ENCODE measurements at regions not wholly inside any gene's neighbourhood (a gene's known extent, or its start where the extent isn't known, plus 50 kb on each side); places are given as distances from the start of the nearest gene placed in this dataset.

- DNase-seq (ENCODE audit: low read depth), result no peak
Measured at GRCh38 chr13:40457929-40458719, 208.3 kb downstream of the FOXO1 start.

DNA sequence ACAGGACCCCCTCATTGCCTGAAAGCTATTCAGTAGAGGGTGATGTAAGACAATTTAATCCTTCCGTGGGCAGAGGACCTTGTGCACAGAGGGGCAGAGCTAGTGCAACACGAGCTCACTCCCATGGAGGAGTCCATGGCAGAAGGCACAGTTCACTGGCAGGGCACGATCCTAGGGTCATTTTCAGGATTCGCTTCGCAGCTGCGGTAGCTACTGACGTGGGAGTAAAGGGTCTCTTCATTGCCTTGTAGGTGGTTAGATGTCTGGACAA is 207.8 kb downstream of the FOXO1 start:
- DNase-seq (ENCODE audit: low read depth), result no peak
- no peak for TF ChIP-seq CTCF (conservative IDR thresholded peaks at IDR 0.05; ENCODE audit: low read length)
- no peak overlapping the region for H3K4me3 ChIP-seq (ENCODE audit: low read length)

More at GRCh38 chr13:40457929-40458719, 208.3 kb downstream of the FOXO1 start:
- no peak overlapping the region for H3K4me3 ChIP-seq (ENCODE audit: low read length)
- no peak for TF ChIP-seq CTCF (conservative IDR thresholded peaks at IDR 0.05; ENCODE audit: low read length)

DNA sequence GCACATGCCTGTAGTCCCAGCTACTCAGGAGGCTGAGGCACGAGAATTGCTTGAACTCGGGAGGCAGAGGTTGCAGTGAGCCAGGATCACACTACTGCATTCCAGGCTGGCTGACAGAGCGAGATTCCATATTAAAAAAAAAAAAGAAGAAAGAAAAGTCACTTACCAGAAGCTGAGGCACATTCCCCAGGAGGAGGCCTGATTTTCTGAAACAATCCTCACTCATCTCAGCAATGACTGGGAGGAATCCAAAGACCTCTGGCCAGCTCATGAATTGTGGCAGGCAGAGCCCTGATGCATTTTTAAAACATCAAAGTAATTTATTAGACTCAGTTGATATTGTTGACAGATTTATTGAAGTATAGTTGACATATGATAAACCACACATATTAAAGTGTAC is 206.3 kb downstream of the FOXO1 start:
- DNase-seq (ENCODE audit: low read depth), result peak; percentile 37
- no peak for TF ChIP-seq CTCF (conservative IDR thresholded peaks at IDR 0.05; ENCODE audit: low read length)
- no peak overlapping the region for H3K4me3 ChIP-seq (ENCODE audit: low read length)

DNA sequence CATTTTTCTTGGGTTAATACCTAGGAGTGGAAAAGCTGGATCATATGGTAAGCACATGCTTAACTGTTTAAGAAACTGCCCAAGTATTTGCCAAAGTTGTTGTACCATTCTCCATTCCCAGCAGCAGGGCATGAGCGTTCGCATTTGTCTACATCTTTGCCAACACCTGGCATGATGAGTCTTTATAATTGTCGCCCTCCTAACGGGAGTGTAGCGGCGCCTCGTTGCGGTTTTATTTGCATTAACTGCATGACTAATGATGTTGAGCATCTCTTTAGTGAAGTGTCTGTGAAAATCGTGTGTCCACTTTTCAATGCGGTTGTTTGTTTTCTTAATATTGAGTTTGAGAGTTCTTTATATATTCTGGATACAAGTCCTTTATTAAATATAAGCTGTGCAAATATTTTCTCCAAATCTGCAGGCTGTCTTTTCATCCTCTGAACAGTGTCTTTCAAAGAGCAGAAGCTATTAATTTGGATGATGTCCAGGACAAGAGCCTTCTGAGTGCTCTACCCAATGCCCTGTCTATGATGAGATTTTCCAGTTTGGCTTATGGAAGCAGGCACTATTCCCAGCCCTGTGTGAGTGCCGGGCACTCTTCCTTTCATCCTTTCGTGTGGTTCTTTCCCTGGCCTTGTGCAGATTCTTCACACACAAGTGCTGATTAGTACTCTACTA is 202.0 kb downstream of the FOXO1 start:
- no peak for DNase-seq (ENCODE audit: low read depth)
- TF ChIP-seq CTCF (conservative IDR thresholded peaks at IDR 0.05; ENCODE audit: low read length), result no peak
- H3K4me3 ChIP-seq (ENCODE audit: low read length), result no peak overlapping the region

DNA sequence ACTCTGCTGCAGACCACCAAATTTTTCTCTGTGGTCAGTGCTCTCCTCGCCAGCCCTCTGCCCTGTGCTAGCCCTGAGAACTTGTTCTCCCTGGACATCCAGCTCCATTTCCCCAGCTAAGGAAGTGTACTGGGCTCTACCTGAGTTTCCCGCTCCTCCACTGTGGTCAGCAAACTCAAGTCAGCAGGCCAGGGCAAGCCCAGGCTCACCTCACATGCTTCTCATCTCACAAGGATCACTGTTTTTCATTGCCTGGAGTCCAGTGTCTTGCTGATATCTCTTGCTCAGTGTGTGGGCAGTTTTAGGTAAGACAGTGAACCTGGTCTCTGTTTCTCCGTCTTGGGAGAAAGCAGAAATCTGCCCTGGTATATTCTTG is 201.4 kb downstream of the FOXO1 start:
- DNase-seq (ENCODE audit: low read depth), result no peak
- no peak for TF ChIP-seq CTCF (conservative IDR thresholded peaks at IDR 0.05; ENCODE audit: low read length)
- no peak overlapping the region for H3K4me3 ChIP-seq (ENCODE audit: low read length)

DNA sequence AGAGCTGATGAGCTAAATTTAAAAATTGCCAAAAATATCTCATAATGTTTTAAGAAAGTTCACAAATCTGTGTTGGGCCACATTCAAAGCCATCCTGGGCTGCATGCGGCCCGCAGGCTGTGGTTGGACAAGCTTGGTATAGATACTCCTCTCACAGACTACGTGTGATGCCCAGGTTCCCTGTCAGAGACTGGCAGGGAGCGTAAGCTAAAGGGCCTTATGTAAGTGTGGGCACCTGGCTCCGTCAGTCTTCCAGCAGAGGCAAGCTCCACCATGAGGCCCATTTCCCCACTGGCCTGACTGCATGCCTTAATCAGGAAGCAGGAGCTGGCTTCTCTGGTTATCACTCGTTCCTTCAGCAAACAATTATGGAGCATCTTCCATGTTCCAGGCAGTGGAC is 200.2 kb downstream of the FOXO1 start:
- no peak for DNase-seq (ENCODE audit: low read depth)
- H3K4me3 ChIP-seq (ENCODE audit: low read length), result no peak overlapping the region
- TF ChIP-seq CTCF (conservative IDR thresholded peaks at IDR 0.05; ENCODE audit: low read length), result no peak

DNA sequence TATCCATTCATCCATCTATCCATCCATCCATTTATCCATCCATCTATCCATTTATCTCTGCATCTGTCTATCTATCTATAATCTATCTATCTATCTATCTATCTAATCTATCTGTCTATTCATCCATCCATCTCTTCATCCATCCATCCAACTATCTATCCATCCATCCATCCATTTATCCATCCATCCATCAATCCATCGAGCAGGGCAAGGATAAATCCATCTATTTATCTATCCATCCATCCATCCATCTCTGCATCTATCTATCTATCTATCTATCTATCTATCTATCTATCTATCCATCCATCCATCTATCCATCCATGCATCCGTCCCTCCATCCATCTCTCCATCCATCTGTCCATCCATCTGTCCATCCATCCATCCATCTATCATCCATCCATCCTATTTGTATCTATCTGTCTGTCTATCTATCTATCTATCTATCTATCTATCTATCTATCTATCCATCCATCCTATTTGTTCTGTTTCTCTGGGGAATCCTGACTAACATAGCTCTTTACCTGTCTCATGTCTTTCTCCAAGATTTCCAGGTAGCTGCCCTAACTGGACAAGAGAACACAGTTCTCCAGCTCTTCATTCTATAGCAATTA is 198.1 kb downstream of the FOXO1 start:
- no peak for DNase-seq (ENCODE audit: low read depth)
- H3K4me3 ChIP-seq (ENCODE audit: low read length), result no peak overlapping the region
- TF ChIP-seq CTCF (conservative IDR thresholded peaks at IDR 0.05; ENCODE audit: low read length), result no peak

Measured in AG10803 (cell line).